Type B pancreatic cell (in vitro differentiated cells): ENCODE measurements at regions not wholly inside any gene's neighbourhood (a gene's known extent, or its start where the extent isn't known, plus 50 kb on each side); places are given as distances from the start of the nearest gene placed in this dataset.
A peak's percentile ranks its signal among the peaks of the same experiment; 100 is the strongest.
"Not testable (repeated sequence)": the region's sequence is repeated elsewhere in the genome, so short reads cannot be mapped to it uniquely, and the experiment has no call there.

Experiments used
- DNase-seq: peaks from one replicate; pipeline ENCODE4 v3.0.0; 2021; ENCODE audit warnings: mixed read lengths; ENCODE audit not compliant: unreplicated experiment; ENCODE audit errors: extremely low spot score
- H3K27ac Mint-ChIP-seq: 2 replicates; pipeline ENCODE4 v1.8.0; 2021; ENCODE audit warnings: mild to moderate bottlenecking, mixed read lengths
- H3K27me3 Mint-ChIP-seq: 2 replicates; pipeline ENCODE4 v1.8.0; 2021; ENCODE audit warnings: mixed read lengths
- H3K36me3 Mint-ChIP-seq: 2 replicates; pipeline ENCODE4 v1.8.0; 2021; ENCODE audit warnings: mixed read lengths
- H3K4me1 Mint-ChIP-seq: one replicate; pipeline ENCODE4 v1.8.0; 2021; ENCODE audit warnings: mixed read lengths; ENCODE audit not compliant: unreplicated experiment
- H3K4me3 Mint-ChIP-seq: 2 replicates; pipeline ENCODE4 v1.8.0; 2021; ENCODE audit warnings: mild to moderate bottlenecking, mixed read lengths
- H3K9me3 Mint-ChIP-seq: 2 replicates; pipeline ENCODE4 v1.8.0; 2021; ENCODE audit warnings: mixed read lengths
- CTCF ChIP-seq: fragments of 200-600 bp; sonication (generic); conservative IDR thresholded peaks from 2 replicates; pipeline ENCODE4 v1.5.0; 2021; ENCODE audit warnings: antibody characterized with exemption, mild to moderate bottlenecking

GRCh38 chr5:72588640-72589039, 81.4 kb upstream of the ZNF366 start:
- Mint-ChIP-seq H3K4me3 (no peak overlapping the region), H3K27ac (no peak overlapping the region), H3K36me3 (no peaks in the 10 kb centered on the region), H3K9me3 (no peaks in the 10 kb centered on the region), H3K27me3 (no peaks in the 10 kb centered on the region), H3K4me1 (peaks cover 9% of the 10 kb centered on the region)
- no peak for TF ChIP-seq CTCF
- no peak for DNase-seq

GRCh38 chr5:72587661-72588308, 80.6 kb upstream of the ZNF366 start:
- no peaks in the 10 kb centered on the region for H3K9me3 Mint-ChIP-seq

GRCh38 chr5:72586788-72587530, 79.7 kb upstream of the ZNF366 start:
- Mint-ChIP-seq H3K27ac (peak overlapping the region; percentile 52), H3K36me3 (no peaks in the 10 kb centered on the region), H3K4me1 (peaks cover 9% of the 10 kb centered on the region), H3K9me3 (no peaks in the 10 kb centered on the region), H3K4me3 (no peak overlapping the region), H3K27me3 (no peaks in the 10 kb centered on the region)
- DNase-seq = no peak
- TF ChIP-seq CTCF = no peak

More at GRCh38 chr5:72587661-72588308, 80.6 kb upstream of the ZNF366 start:
- no peak for DNase-seq
- Mint-ChIP-seq H3K36me3 (no peaks in the 10 kb centered on the region), H3K27me3 (no peaks in the 10 kb centered on the region), H3K4me1 (peaks cover 9% of the 10 kb centered on the region), H3K4me3 (no peak overlapping the region), H3K27ac (peak overlapping the region; percentile 52)
- no peak for TF ChIP-seq CTCF

GRCh38 chr5:72584466-72584865, 77.3 kb upstream of the ZNF366 start:
- H3K27ac Mint-ChIP-seq = no peak overlapping the region
- peaks cover under 1% of the 10 kb centered on the region for H3K9me3 Mint-ChIP-seq
- H3K36me3 Mint-ChIP-seq = no peaks in the 10 kb centered on the region
- H3K27me3 Mint-ChIP-seq = no peaks in the 10 kb centered on the region
- H3K4me3 Mint-ChIP-seq = no peak overlapping the region
- peaks cover 9% of the 10 kb centered on the region for H3K4me1 Mint-ChIP-seq
- no peak for DNase-seq
- no peak for TF ChIP-seq CTCF

GRCh38 chr5:72579290-72579689, 72.1 kb upstream of the ZNF366 start:
- H3K27me3 Mint-ChIP-seq, H3K36me3 Mint-ChIP-seq, H3K4me3 Mint-ChIP-seq, H3K4me1 Mint-ChIP-seq, DNase-seq, H3K27ac Mint-ChIP-seq: not testable (repeated sequence)
- H3K9me3 Mint-ChIP-seq = peaks cover 12% of the 10 kb centered on the region

- no peak overlapping the region for H3K27ac Mint-ChIP-seq
Measured at GRCh38 chr5:72572236-72572765, 65.1 kb upstream of the ZNF366 start.

More at GRCh38 chr5:72572236-72572765, 65.1 kb upstream of the ZNF366 start:
- H3K36me3 Mint-ChIP-seq = no peaks in the 10 kb centered on the region
- peaks cover 5% of the 10 kb centered on the region for H3K27me3 Mint-ChIP-seq
- H3K4me1 Mint-ChIP-seq = peaks cover 5% of the 10 kb centered on the region
- H3K9me3 Mint-ChIP-seq = peaks cover 8% of the 10 kb centered on the region
- no peak for TF ChIP-seq CTCF
- H3K4me3 Mint-ChIP-seq = no peak overlapping the region
- DNase-seq = no peak
